ENCODE measurements at regions not wholly inside any gene's neighbourhood (a gene's known extent, or its start where the extent isn't known, plus 50 kb on each side); places are given as distances from the start of the nearest gene placed in this dataset.

GRCh38 chr5:57960569-57960968 is 478.0 kb upstream of the ACTBL2 start:
- Mint-ChIP-seq H3K4me3 (ENCODE audit: low read depth) (no peak overlapping the region), H3K27me3 (ENCODE audit: low read depth) (no peaks in the 10 kb centered on the region), H3K4me1 (ENCODE audit: low read depth) (no peaks in the 10 kb centered on the region), H3K36me3 (ENCODE audit: low read depth) (no peaks in the 10 kb centered on the region), H3K9me3 (peaks cover 13% of the 10 kb centered on the region), H3K27ac (no peak overlapping the region)
- DNase-seq (ENCODE audit: low spot score), result no peak
- intact Hi-C loops (cut with micrococcal nuclease), result no loop called here

DNA sequence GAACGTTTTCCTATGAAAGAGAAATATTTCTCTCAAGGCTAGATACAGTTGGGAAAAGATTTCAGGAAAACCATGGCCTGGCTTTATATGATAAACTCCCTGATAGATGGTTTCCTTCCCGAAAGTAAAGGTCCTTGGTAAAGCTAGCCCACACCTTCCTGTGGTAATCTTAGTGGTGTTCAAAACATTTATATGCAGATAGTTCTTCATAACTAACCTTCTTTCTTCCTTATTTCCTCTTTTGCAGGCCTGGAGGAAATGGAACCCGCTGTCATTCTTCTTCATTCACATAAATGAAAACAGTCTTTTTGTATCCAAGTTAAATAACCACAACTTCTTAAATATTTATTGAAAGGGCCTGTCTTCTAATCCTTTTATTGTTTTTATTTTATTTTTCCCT is 474.0 kb upstream of the ACTBL2 start:
- Mint-ChIP-seq H3K36me3 (ENCODE audit: low read depth) (no peaks in the 10 kb centered on the region), H3K27me3 (ENCODE audit: low read depth) (no peaks in the 10 kb centered on the region), H3K4me3 (ENCODE audit: low read depth) (no peak overlapping the region), H3K9me3 (no peaks in the 10 kb centered on the region), H3K27ac (no peak overlapping the region), H3K4me1 (ENCODE audit: low read depth) (no peaks in the 10 kb centered on the region)
- DNase-seq (ENCODE audit: low spot score), result no peak
- intact Hi-C loops (cut with micrococcal nuclease), result no loop called here

GRCh38 chr5:57955511-57955910 is 472.9 kb upstream of the ACTBL2 start:
- Mint-ChIP-seq H3K27me3 (ENCODE audit: low read depth) (no peaks in the 10 kb centered on the region), H3K9me3 (no peaks in the 10 kb centered on the region), H3K27ac (no peak overlapping the region), H3K36me3 (ENCODE audit: low read depth) (no peaks in the 10 kb centered on the region), H3K4me1 (ENCODE audit: low read depth) (no peaks in the 10 kb centered on the region), H3K4me3 (ENCODE audit: low read depth) (no peak overlapping the region)
- intact Hi-C loops (cut with micrococcal nuclease), result no loop called here
- DNase-seq (ENCODE audit: low spot score), result no peak

DNA sequence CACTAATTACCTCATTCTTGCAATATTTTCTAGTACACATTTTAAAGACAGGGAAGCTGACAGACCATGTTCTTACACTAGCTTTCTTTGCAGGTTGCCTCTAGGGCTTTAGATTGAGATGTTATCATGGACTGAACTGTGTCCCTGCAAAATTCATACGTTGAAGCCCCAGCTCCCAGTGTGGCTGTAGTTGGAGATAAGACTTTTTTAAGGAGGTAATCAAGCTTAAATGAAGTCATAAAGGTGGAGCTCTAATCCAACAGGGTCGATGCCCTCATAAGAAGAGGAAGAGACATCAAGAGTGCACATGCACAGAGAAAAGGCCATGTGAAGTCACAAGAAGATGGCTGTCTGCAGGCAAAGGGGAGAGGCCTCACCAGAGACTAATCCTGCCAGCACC is 471.2 kb upstream of the ACTBL2 start:
- no peaks in the 10 kb centered on the region for H3K27me3 Mint-ChIP-seq (ENCODE audit: low read depth)
- no peak for DNase-seq (ENCODE audit: low spot score)
- no peaks in the 10 kb centered on the region for H3K9me3 Mint-ChIP-seq
- H3K4me1 Mint-ChIP-seq (ENCODE audit: low read depth), result no peaks in the 10 kb centered on the region
- H3K36me3 Mint-ChIP-seq (ENCODE audit: low read depth), result no peaks in the 10 kb centered on the region
- H3K4me3 Mint-ChIP-seq (ENCODE audit: low read depth), result no peak overlapping the region
- intact Hi-C loops (cut with micrococcal nuclease), result no loop called here
- H3K27ac Mint-ChIP-seq, result no peak overlapping the region

- no peaks in the 10 kb centered on the region for H3K4me1 Mint-ChIP-seq (ENCODE audit: low read depth)
- intact Hi-C loops (cut with micrococcal nuclease), result no loop called here
- no peak overlapping the region for H3K4me3 Mint-ChIP-seq (ENCODE audit: low read depth)
- H3K9me3 Mint-ChIP-seq, result no peaks in the 10 kb centered on the region
- H3K27ac Mint-ChIP-seq, result no peak overlapping the region
- no peak for DNase-seq (ENCODE audit: low spot score)
- H3K27me3 Mint-ChIP-seq (ENCODE audit: low read depth), result no peaks in the 10 kb centered on the region
- H3K36me3 Mint-ChIP-seq (ENCODE audit: low read depth), result no peaks in the 10 kb centered on the region
Observed at GRCh38 chr5:57950616-57951228, 468.1 kb upstream of the ACTBL2 start.

DNA sequence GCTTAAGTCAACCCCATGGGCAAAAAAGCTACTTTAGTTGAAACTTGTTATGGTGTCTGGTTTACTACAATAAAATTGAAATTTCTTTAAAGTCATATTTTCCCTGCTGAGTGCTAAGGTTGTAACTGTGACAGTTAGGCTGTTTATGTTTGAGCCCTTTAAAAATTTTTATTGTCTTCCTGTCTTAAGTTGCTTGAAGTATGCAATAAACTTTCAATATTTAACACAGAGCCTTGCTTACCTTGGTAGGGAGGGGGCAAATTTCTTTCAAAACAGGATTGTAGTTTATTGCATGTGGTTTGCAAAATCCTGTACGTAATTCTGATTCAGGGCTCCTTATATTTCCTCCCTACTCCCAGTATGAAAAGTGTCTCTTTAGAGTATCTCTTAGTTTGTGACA is 465.5 kb upstream of the ACTBL2 start:
- Mint-ChIP-seq H3K27ac (no peak overlapping the region), H3K27me3 (ENCODE audit: low read depth) (no peaks in the 10 kb centered on the region), H3K4me1 (ENCODE audit: low read depth) (no peaks in the 10 kb centered on the region), H3K36me3 (ENCODE audit: low read depth) (no peaks in the 10 kb centered on the region), H3K4me3 (ENCODE audit: low read depth) (no peak overlapping the region), H3K9me3 (no peaks in the 10 kb centered on the region)
- no peak for DNase-seq (ENCODE audit: low spot score)
- intact Hi-C loops (cut with micrococcal nuclease), result no loop called here

DNA sequence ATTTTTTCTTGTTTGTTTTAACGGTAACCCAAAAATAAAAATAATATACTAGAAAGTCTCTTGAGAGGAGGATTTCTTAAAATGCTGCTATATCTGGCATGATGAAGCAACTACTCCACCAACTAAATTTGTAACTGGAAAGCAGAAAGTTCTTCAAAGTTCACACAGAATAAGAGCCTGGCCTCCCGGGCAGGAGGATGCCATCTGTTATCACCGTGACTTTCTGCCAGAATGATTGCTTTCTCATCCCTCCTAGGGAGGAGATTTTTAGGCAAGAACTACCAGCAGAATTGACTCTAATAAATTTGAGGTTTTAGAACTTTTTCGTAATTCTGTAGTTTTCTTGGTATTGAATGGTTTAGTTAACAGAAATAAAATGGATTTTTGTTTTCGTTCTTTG is 464.6 kb upstream of the ACTBL2 start:
- no peaks in the 10 kb centered on the region for H3K27me3 Mint-ChIP-seq (ENCODE audit: low read depth)
- DNase-seq (ENCODE audit: low spot score), result no peak
- no peak overlapping the region for H3K27ac Mint-ChIP-seq
- intact Hi-C loops (cut with micrococcal nuclease), result no loop called here
- no peaks in the 10 kb centered on the region for H3K4me1 Mint-ChIP-seq (ENCODE audit: low read depth)
- no peaks in the 10 kb centered on the region for H3K9me3 Mint-ChIP-seq
- no peak overlapping the region for H3K4me3 Mint-ChIP-seq (ENCODE audit: low read depth)
- H3K36me3 Mint-ChIP-seq (ENCODE audit: low read depth), result no peaks in the 10 kb centered on the region

DNA sequence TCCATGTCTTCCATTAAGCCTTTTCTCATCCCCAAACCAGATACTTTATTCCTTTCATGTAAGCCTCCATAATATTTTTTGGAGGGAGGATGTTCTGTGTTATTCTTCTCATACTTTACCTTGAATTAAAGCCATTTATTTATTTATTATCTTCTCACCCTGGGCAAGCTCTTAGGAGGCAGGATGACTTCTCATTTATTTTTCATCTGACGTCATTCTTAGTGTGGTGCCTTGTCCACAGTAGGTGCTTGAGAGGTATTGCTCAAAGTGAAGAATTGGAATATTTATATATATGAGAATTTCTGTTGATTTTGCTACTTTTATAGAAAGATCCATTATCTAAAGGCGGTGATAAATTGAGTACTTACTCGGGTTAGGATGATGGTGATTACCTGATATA is 458.3 kb upstream of the ACTBL2 start:
- Mint-ChIP-seq H3K36me3 (ENCODE audit: low read depth) (no peaks in the 10 kb centered on the region), H3K4me3 (ENCODE audit: low read depth) (no peak overlapping the region), H3K4me1 (ENCODE audit: low read depth) (no peaks in the 10 kb centered on the region), H3K27me3 (ENCODE audit: low read depth) (no peaks in the 10 kb centered on the region), H3K9me3 (no peaks in the 10 kb centered on the region), H3K27ac (no peak overlapping the region)
- no peak for DNase-seq (ENCODE audit: low spot score)
- intact Hi-C loops (cut with micrococcal nuclease), result no loop called here

DNA sequence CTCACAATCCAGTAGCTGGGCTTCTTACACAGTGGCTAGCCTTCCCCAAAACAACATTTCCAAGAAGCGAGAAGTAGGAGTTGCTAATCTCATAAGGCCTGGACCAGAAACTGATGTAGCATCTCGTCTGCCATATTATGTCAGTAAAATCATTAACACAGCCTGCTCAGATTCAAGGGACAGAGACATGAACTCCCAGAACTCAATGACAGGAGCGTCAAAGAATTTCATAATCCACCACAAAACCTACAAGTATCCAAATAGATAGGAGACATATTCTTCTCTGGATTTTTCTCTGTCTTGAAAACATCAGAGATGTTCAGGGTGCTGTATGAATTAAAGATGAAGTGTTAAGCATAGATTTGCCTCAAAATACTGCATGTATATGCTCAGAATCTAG is 457.6 kb upstream of the ACTBL2 start:
- intact Hi-C loops (cut with micrococcal nuclease), result no loop called here
- Mint-ChIP-seq H3K27ac (no peak overlapping the region), H3K36me3 (ENCODE audit: low read depth) (no peaks in the 10 kb centered on the region), H3K27me3 (ENCODE audit: low read depth) (no peaks in the 10 kb centered on the region), H3K4me1 (ENCODE audit: low read depth) (no peaks in the 10 kb centered on the region), H3K4me3 (ENCODE audit: low read depth) (no peak overlapping the region), H3K9me3 (no peaks in the 10 kb centered on the region)
- no peak for DNase-seq (ENCODE audit: low spot score)

DNA sequence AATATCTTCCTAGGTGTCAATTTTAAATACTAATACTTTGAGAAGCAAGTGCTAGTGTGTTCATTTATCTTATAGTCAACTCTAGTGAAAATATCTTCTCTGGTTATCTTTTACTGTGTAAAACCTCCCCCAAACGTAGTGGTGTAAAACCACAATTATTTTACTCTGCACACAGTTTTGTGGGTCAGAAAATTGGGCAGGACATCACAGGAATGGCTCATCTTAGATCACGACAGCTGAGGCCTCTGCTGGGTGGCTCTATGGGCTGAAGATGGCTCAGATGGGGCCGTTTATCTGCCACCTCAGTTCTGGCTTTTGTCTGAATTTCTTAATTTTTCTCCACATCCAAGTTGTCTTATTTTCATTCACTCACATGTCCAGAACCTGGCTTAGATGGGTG is 457.2 kb upstream of the ACTBL2 start:
- Mint-ChIP-seq H3K27me3 (ENCODE audit: low read depth) (no peaks in the 10 kb centered on the region), H3K36me3 (ENCODE audit: low read depth) (no peaks in the 10 kb centered on the region), H3K4me3 (ENCODE audit: low read depth) (no peak overlapping the region), H3K27ac (no peak overlapping the region), H3K9me3 (no peaks in the 10 kb centered on the region), H3K4me1 (ENCODE audit: low read depth) (no peaks in the 10 kb centered on the region)
- intact Hi-C loops (cut with micrococcal nuclease), result no loop called here
- DNase-seq (ENCODE audit: low spot score), result no peak

DNA sequence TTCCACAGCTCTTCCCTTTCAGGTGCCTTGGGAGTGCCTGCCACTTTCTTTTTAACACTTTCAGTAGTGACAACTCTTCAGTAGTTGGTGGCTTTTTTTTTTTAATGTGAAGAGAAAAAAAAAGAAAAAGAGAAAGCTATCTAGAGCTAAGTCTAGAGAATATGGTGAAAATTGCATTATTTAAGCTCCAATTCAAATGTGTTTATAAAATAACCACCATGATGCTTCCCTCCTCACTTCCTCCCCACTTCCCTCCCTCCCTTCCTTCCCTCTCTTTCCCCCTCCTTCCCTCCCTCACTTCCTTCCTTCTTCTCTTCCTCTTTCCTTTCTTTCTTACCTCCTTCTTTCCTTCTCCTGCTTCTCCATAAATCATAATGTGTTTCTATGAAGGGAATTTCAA is 456.7 kb upstream of the ACTBL2 start:
- Mint-ChIP-seq H3K27ac (no peak overlapping the region), H3K4me1 (ENCODE audit: low read depth) (no peaks in the 10 kb centered on the region), H3K4me3 (ENCODE audit: low read depth) (no peak overlapping the region), H3K9me3 (no peaks in the 10 kb centered on the region), H3K36me3 (ENCODE audit: low read depth) (no peaks in the 10 kb centered on the region), H3K27me3 (ENCODE audit: low read depth) (no peaks in the 10 kb centered on the region)
- no peak for DNase-seq (ENCODE audit: low spot score)
- intact Hi-C loops (cut with micrococcal nuclease), result no loop called here

DNA sequence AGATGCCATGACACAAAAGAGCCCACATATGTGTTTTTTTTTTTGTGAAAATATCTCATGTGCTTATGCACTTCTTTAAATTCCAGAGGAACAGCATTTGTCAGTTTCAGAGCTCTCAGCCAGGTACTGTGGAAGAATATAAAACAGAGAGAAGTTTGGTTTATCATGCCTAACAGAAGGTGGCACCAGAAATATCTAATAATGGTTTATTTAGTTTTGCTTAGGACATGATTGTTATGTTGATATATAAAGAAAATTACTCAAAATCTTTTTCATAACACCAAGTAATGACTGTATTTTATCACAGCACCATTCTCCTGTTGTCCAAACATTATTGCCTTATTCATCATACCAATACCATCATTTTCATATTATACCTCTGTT is 455.6 kb upstream of the ACTBL2 start:
- no peaks in the 10 kb centered on the region for H3K9me3 Mint-ChIP-seq

GRCh38 chr5:57937501-57938173 is 455.0 kb upstream of the ACTBL2 start:
- intact Hi-C loops (cut with micrococcal nuclease), result no loop called here
- H3K4me1 Mint-ChIP-seq (ENCODE audit: low read depth), result no peaks in the 10 kb centered on the region
- H3K27ac Mint-ChIP-seq, result no peak overlapping the region
- DNase-seq (ENCODE audit: low spot score), result no peak
- H3K9me3 Mint-ChIP-seq, result no peaks in the 10 kb centered on the region
- no peak overlapping the region for H3K4me3 Mint-ChIP-seq (ENCODE audit: low read depth)
- H3K36me3 Mint-ChIP-seq (ENCODE audit: low read depth), result no peaks in the 10 kb centered on the region
- no peaks in the 10 kb centered on the region for H3K27me3 Mint-ChIP-seq (ENCODE audit: low read depth)

More for the DNA sequence above, 455.6 kb upstream of the ACTBL2 start:
- H3K27ac Mint-ChIP-seq, result no peak overlapping the region
- no peaks in the 10 kb centered on the region for H3K27me3 Mint-ChIP-seq (ENCODE audit: low read depth)
- no peaks in the 10 kb centered on the region for H3K4me1 Mint-ChIP-seq (ENCODE audit: low read depth)
- H3K4me3 Mint-ChIP-seq (ENCODE audit: low read depth), result no peak overlapping the region
- intact Hi-C loops (cut with micrococcal nuclease), result no loop called here
- DNase-seq (ENCODE audit: low spot score), result no peak
- no peaks in the 10 kb centered on the region for H3K36me3 Mint-ChIP-seq (ENCODE audit: low read depth)

DNA sequence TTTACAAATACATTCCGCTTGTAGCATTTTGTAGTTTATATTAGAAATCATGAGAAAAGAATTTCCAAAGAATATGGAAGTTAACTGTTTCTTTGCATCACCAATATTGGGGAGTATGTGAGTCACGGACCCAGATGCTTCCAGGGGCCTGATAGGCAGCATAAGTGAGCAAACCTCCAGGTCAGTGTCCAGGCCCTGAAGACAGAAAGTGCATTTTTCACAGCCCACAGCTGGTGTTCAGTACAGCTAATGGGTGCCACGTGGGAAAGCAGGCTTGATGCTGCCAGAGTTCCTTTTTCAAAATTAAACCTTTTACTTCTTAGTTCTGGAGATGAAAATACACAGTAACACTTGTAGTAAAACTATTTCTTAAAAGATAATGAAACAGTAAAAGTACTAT is 454.4 kb upstream of the ACTBL2 start:
- intact Hi-C loops (cut with micrococcal nuclease), result no loop called here
- H3K27ac Mint-ChIP-seq, result no peak overlapping the region
- no peak for DNase-seq (ENCODE audit: low spot score)

More for the DNA sequence above, 454.4 kb upstream of the ACTBL2 start:
- Mint-ChIP-seq H3K27me3 (ENCODE audit: low read depth) (no peaks in the 10 kb centered on the region), H3K36me3 (ENCODE audit: low read depth) (no peaks in the 10 kb centered on the region), H3K4me3 (ENCODE audit: low read depth) (no peak overlapping the region), H3K4me1 (ENCODE audit: low read depth) (no peaks in the 10 kb centered on the region), H3K9me3 (no peaks in the 10 kb centered on the region)
